ENCODE measurements at regions not wholly inside any gene's neighbourhood (a gene's known extent, or its start where the extent isn't known, plus 50 kb on each side); places are given as distances from the start of the nearest gene placed in this dataset.
"Not testable (repeated sequence)": the region's sequence is repeated elsewhere in the genome, so short reads cannot be mapped to it uniquely, and the experiment has no call there.

- DNase-seq (ENCODE audit: extremely low read depth in 1 of 11, low read depth in 9 of 11, low spot score in 4 of 11), result no peak
These were observed 123.2 kb downstream of the RTP4 start for GRCh38 chr3:187491371-187491770.

- no peak for DNase-seq (ENCODE audit: extremely low read depth in 1 of 11, low read depth in 9 of 11, low spot score in 4 of 11)
These were observed 122.2 kb downstream of the RTP4 start for GRCh38 chr3:187490366-187490765.

- DNase-seq (ENCODE audit: extremely low read depth in 1 of 11, low read depth in 9 of 11, low spot score in 4 of 11), result no peak
These were observed 116.5 kb downstream of the RTP4 start for GRCh38 chr3:187484547-187485295.

- no peak for DNase-seq (ENCODE audit: extremely low read depth in 1 of 11, low read depth in 9 of 11, low spot score in 4 of 11)
These were observed 113.2 kb downstream of the RTP4 start for GRCh38 chr3:187481426-187481825.

GRCh38 chr3:187475613-187476012 is 107.4 kb downstream of the RTP4 start:
- DNase-seq (ENCODE audit: extremely low read depth in 1 of 11, low read depth in 9 of 11, low spot score in 4 of 11), result not testable (repeated sequence)

GRCh38 chr3:187473778-187474406 is 105.7 kb downstream of the RTP4 start:
- DNase-seq (ENCODE audit: extremely low read depth in 1 of 11, low read depth in 9 of 11, low spot score in 4 of 11), result no peak

- DNase-seq (ENCODE audit: extremely low read depth in 1 of 11, low read depth in 9 of 11, low spot score in 4 of 11), result not testable (repeated sequence)
These were observed 98.1 kb downstream of the RTP4 start for GRCh38 chr3:187466306-187466705.

GRCh38 chr3:187465503-187465902 is 97.3 kb downstream of the RTP4 start:
- DNase-seq (ENCODE audit: extremely low read depth in 1 of 11, low read depth in 9 of 11, low spot score in 4 of 11), result no peak

- no peak for DNase-seq (ENCODE audit: extremely low read depth in 1 of 11, low read depth in 9 of 11, low spot score in 4 of 11)
These were observed 96.5 kb downstream of the RTP4 start for GRCh38 chr3:187464682-187465081.

GRCh38 chr3:187458921-187459320 is 90.7 kb downstream of the RTP4 start:
- DNase-seq (ENCODE audit: extremely low read depth in 1 of 11, low read depth in 9 of 11, low spot score in 4 of 11), result no peak

GRCh38 chr3:187458383-187458782 is 90.2 kb downstream of the RTP4 start:
- DNase-seq (ENCODE audit: extremely low read depth in 1 of 11, low read depth in 9 of 11, low spot score in 4 of 11), result no peak

- peak in 3 of 11 donors; percentile 4 to 12 (median 8) for DNase-seq (ENCODE audit: extremely low read depth in 1 of 11, low read depth in 9 of 11, low spot score in 4 of 11)
These were observed 88.1 kb downstream of the RTP4 start for GRCh38 chr3:187456250-187456649.

GRCh38 chr3:187454085-187454815 is 86.1 kb downstream of the RTP4 start:
- DNase-seq (ENCODE audit: extremely low read depth in 1 of 11, low read depth in 9 of 11, low spot score in 4 of 11), result no peak

GRCh38 chr3:187450431-187451190 is 82.4 kb downstream of the RTP4 start:
- no peak for DNase-seq (ENCODE audit: extremely low read depth in 1 of 11, low read depth in 9 of 11, low spot score in 4 of 11)

- DNase-seq (ENCODE audit: extremely low read depth in 1 of 11, low read depth in 9 of 11, low spot score in 4 of 11), result no peak
These were observed 80.5 kb downstream of the RTP4 start for GRCh38 chr3:187448674-187449073.

- no peak for DNase-seq (ENCODE audit: extremely low read depth in 1 of 11, low read depth in 9 of 11, low spot score in 4 of 11)
These were observed 79.6 kb downstream of the RTP4 start for GRCh38 chr3:187447737-187448136.

- DNase-seq (ENCODE audit: extremely low read depth in 1 of 11, low read depth in 9 of 11, low spot score in 4 of 11), result no peak
These were observed 77.2 kb downstream of the RTP4 start for GRCh38 chr3:187445356-187445755.

- DNase-seq (ENCODE audit: extremely low read depth in 1 of 11, low read depth in 9 of 11, low spot score in 4 of 11), result no peak
These were observed 66.3 kb downstream of the RTP4 start for GRCh38 chr3:187434524-187434923.

- no peak for DNase-seq (ENCODE audit: extremely low read depth in 1 of 11, low read depth in 9 of 11, low spot score in 4 of 11)
These were observed 62.4 kb downstream of the RTP4 start for GRCh38 chr3:187430576-187430975.
